ENCODE measurements at regions not wholly inside any gene's neighbourhood (a gene's known extent, or its start where the extent isn't known, plus 50 kb on each side); places are given as distances from the start of the nearest gene placed in this dataset.
"Not testable (repeated sequence)": the region's sequence is repeated elsewhere in the genome, so short reads cannot be mapped to it uniquely, and the experiment has no call there.

DNA sequence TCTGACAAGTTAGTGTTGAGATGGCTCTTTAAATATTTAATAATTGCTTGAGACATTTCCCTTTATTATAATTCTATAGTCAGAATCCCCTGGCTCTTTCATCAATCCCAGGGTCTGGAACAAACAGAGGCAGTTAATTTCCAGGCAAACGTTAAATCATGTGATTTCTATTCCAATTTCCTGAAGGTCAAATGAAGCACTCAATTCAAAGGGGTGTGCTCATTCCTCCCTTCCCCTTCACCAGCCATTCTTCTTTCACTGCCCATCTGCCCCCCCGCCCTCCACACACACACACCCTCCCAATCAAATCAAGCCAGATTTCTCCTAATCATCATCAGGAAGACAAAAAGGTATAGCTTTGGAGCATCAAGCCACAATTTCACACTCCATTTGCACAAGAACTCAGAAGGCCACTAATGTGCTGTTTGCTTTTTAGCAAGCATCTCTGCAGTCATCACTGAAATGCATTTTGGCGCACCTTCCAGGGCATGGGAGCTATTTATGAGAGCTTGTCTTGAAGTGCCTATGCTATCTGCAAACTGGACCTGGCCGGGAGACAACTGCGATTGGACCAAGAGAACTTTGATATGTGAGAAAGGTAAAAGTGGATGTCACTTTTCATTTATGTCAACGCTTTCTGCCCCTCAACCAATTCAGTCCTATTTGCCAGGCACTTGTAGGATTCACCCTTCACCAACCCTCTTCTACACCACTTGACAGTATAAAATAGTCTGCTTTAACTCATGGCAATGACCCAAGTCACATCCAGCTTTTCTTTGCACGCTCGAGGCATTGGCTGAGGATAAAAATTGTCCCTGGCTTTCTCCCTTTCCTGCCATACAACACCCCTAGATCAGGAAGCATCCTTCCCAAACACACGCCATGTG, 315.1 kb upstream of the API5 start:
- no peak overlapping the region for H3K9ac ChIP-seq (ENCODE audit: low read length)
- no peaks in the 10 kb centered on the region for H3K27me3 ChIP-seq (ENCODE audit: low read depth, low read length)
- H3K4me2 ChIP-seq (ENCODE audit: low read length), result no peak overlapping the region
- H3K36me3 ChIP-seq (replicated peaks; ENCODE audit: low read depth, low read length), result no peaks in the 10 kb centered on the region
- no peak overlapping the region for H2AFZ ChIP-seq (ENCODE audit: low read depth, low read length)
- no peaks in the 10 kb centered on the region for H4K20me1 ChIP-seq (ENCODE audit: insufficient read depth, low read length)
- no peak overlapping the region for H3K4me3 ChIP-seq (ENCODE audit: low read length)
- TF ChIP-seq EZH2phosphoT487 (IDR thresholded peaks at IDR 0.05; ENCODE audit: low read depth) (no peak), CTCF (IDR thresholded peaks at IDR 0.05; ENCODE audit: low read depth, low read length) (no peak)
- no peaks in the 10 kb centered on the region for H3K79me2 ChIP-seq (ENCODE audit: low read length)
- H3K4me1 ChIP-seq (ENCODE audit: low read length), result no peaks in the 10 kb centered on the region
- H3K27ac ChIP-seq (ENCODE audit: low read length), result no peak overlapping the region
- no peaks in the 10 kb centered on the region for H3K9me3 ChIP-seq (ENCODE audit: insufficient read depth, low read length)

DNA sequence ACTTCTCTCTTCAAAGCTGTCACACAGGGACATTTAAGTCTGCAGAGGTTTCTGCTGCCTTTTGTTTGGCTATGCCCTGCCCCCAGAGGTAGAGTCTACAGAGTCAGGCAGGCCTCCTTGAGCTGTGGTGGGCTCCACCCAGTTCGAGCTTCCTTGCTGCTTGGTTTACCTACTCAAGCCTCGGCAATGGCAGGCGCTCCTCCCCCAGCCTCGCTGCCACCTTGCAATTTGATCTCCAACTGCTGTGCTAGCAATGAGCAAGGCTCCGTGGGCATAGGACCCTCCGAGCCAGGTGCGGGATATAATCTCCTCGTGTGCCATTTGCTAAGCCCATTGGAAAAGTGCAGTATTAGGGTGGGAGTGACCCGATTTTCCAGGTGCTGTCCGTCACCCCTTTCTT, 306.9 kb upstream of the API5 start:
- not testable (repeated sequence) for H3K4me2 ChIP-seq (ENCODE audit: low read length); H3K27me3 ChIP-seq (ENCODE audit: low read depth, low read length); H3K4me1 ChIP-seq (ENCODE audit: low read length); H3K36me3 ChIP-seq (replicated peaks; ENCODE audit: low read depth, low read length); H3K27ac ChIP-seq (ENCODE audit: low read length); H2AFZ ChIP-seq (ENCODE audit: low read depth, low read length); H3K4me3 ChIP-seq (ENCODE audit: low read length); H3K79me2 ChIP-seq (ENCODE audit: low read length); H3K9ac ChIP-seq (ENCODE audit: low read length); H3K9me3 ChIP-seq (ENCODE audit: insufficient read depth, low read length); H4K20me1 ChIP-seq (ENCODE audit: insufficient read depth, low read length)

DNA sequence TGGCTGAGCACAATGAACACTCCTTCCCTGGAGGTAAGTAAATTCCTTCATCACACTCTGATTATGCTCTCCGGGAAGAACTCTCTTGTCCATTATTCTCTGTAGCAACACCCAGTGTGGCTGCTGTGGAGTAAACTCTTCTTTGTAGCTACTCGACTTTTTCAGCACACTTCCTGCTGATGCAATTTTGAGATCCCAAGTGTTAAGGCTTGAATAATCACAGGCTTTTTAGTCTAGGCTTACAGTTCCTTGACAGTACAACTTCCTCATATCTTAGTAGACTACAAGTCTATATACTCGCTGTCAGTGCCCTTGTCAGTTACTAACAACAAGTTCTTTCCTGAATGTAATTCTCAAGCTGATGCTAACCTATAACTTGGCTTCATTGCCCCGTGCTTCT, 301.8 kb upstream of the API5 start:
- H3K27ac ChIP-seq (ENCODE audit: low read length), result no peak overlapping the region
- TF ChIP-seq EZH2phosphoT487 (IDR thresholded peaks at IDR 0.05; ENCODE audit: low read depth), result no peak
- no peak for TF ChIP-seq CTCF (IDR thresholded peaks at IDR 0.05; ENCODE audit: low read depth, low read length)
- no peak overlapping the region for H3K4me3 ChIP-seq (ENCODE audit: low read length)
- H4K20me1 ChIP-seq (ENCODE audit: insufficient read depth, low read length), result no peaks in the 10 kb centered on the region
- H3K27me3 ChIP-seq (ENCODE audit: low read depth, low read length), result peaks cover 32% of the 10 kb centered on the region; the same call in 1 of the 2 replicates
- peaks cover 6% of the 10 kb centered on the region; the same call in 1 of the 2 replicates for H3K4me1 ChIP-seq (ENCODE audit: low read length)
- H3K4me2 ChIP-seq (ENCODE audit: low read length), result no peak overlapping the region
- H2AFZ ChIP-seq (ENCODE audit: low read depth, low read length), result no peak overlapping the region
- no peaks in the 10 kb centered on the region for H3K79me2 ChIP-seq (ENCODE audit: low read length)
- H3K9ac ChIP-seq (ENCODE audit: low read length), result no peak overlapping the region
- H3K9me3 ChIP-seq (ENCODE audit: insufficient read depth, low read length), result no peaks in the 10 kb centered on the region
- H3K36me3 ChIP-seq (replicated peaks; ENCODE audit: low read depth, low read length), result no peaks in the 10 kb centered on the region

GRCh38 chr11:43012606-43013005, 299.2 kb upstream of the API5 start:
- Histone ChIP-seq H3K4me1 (ENCODE audit: low read length) (peaks cover 6% of the 10 kb centered on the region; the same call in 1 of the 2 replicates), H3K36me3 (replicated peaks; ENCODE audit: low read depth, low read length) (no peaks in the 10 kb centered on the region), H2AFZ (ENCODE audit: low read depth, low read length) (no peak overlapping the region), H3K27me3 (ENCODE audit: low read depth, low read length) (peaks cover 35% of the 10 kb centered on the region; the same call in 1 of the 2 replicates), H3K4me2 (ENCODE audit: low read length) (no peak overlapping the region), H3K4me3 (ENCODE audit: low read length) (no peak overlapping the region), H3K9me3 (ENCODE audit: insufficient read depth, low read length) (no peaks in the 10 kb centered on the region), H3K79me2 (ENCODE audit: low read length) (no peaks in the 10 kb centered on the region), H4K20me1 (ENCODE audit: insufficient read depth, low read length) (no peaks in the 10 kb centered on the region), H3K27ac (ENCODE audit: low read length) (no peak overlapping the region), H3K9ac (ENCODE audit: low read length) (no peak overlapping the region)
- TF ChIP-seq EZH2phosphoT487 (IDR thresholded peaks at IDR 0.05; ENCODE audit: low read depth), result no peak
- TF ChIP-seq CTCF (IDR thresholded peaks at IDR 0.05; ENCODE audit: low read depth, low read length), result no peak

All from OCI-LY3 (cell line).